ENCODE measurements at regions not wholly inside any gene's neighbourhood (a gene's known extent, or its start where the extent isn't known, plus 50 kb on each side); places are given as distances from the start of the nearest gene placed in this dataset.

- POLR2A ChIA-PET, result no interaction called here
- Histone ChIP-seq H3K9me1 (replicated peaks; ENCODE audit: control insufficient read depth, extremely low read depth, insufficient read depth, low read length) (no peaks in the 10 kb centered on the region), H4K20me1 (replicated peaks; ENCODE audit: control insufficient read depth, extremely low read depth, insufficient read depth, low read length) (no peaks in the 10 kb centered on the region), H3K36me3 (ENCODE audit: control insufficient read depth in 2 of 2, extremely low read depth in 1 of 2, insufficient read depth in 2 of 2, low read length in 2 of 2) (no peaks in the 10 kb centered on the region), H3K9ac (replicated peaks; ENCODE audit: extremely low read depth, insufficient read depth, low read length) (no peak overlapping the region), H3K4me1 (ENCODE audit: control insufficient read depth, extremely low read depth, insufficient read depth, low read length) (no peaks in the 10 kb centered on the region), H3K79me2 (ENCODE audit: control insufficient read depth, insufficient read depth, low read length) (no peaks in the 10 kb centered on the region), H2AFZ (ENCODE audit: low read depth, low read length) (no peak overlapping the region), H3K9me3 (replicated peaks; ENCODE audit: control insufficient read depth, insufficient read depth, low read length) (no peaks in the 10 kb centered on the region), H3K4me2 (ENCODE audit: insufficient read depth, low read length) (no peak overlapping the region), H3K27ac (ENCODE audit: insufficient read depth, low read depth, low read length) (no peak overlapping the region), H3K4me3 (replicated peaks in 1 of 3; ENCODE audit: insufficient read depth in 1 of 3, low read depth in 1 of 3, low read length in 3 of 3) (no peak overlapping the region), H3K27me3 (ENCODE audit: control insufficient read depth in 2 of 2, insufficient read depth in 2 of 2, low read length in 2 of 2) (no peaks in the 10 kb centered on the region)
- TF ChIP-seq JUN (IDR thresholded peaks at IDR 0.05; ENCODE audit: borderline replicate concordance, insufficient read depth, insufficient read length, low read depth) (no peak), MYC (IDR thresholded peaks at IDR 0.05; ENCODE audit: low read depth, low read length) (no peak), CTCF (IDR thresholded peaks at IDR 0.05; ENCODE audit: extremely low read depth in 1 of 2, insufficient read depth in 1 of 2, low read depth in 1 of 2, low read length in 2 of 2) (no peak), MAX (IDR thresholded peaks at IDR 0.05; ENCODE audit: insufficient read depth, insufficient read length) (no peak), POLR2A (IDR thresholded peaks at IDR 0.05; ENCODE audit: low read depth, low read length) (no peak), GATA2 (IDR thresholded peaks at IDR 0.05; ENCODE audit: insufficient read depth, insufficient read length, low read depth, low read length) (no peak), EZH2 (IDR thresholded peaks at IDR 0.05; ENCODE audit: borderline replicate concordance, low read depth, low read length, severe bottlenecking) (no peak), POLR2AphosphoS5 (IDR thresholded peaks at IDR 0.05; ENCODE audit: insufficient read depth, low read depth, low read length) (no peak), FOS (IDR thresholded peaks at IDR 0.05; ENCODE audit: borderline replicate concordance, insufficient read depth, low read length) (no peak)
- no peak for DNase-seq (ENCODE audit: low read depth, low spot score)
- BruUV-seq (replicated peaks), result no TSS peak
- CTCF ChIA-PET, result no interaction called here
- no peak for FAIRE-seq
- intact Hi-C loops (cut with micrococcal nuclease) (no loop called here), dilution Hi-C loops (cut with MboI; ENCODE audit: extremely low pct_ligation_motif_present, low sequenced_read_pairs) (no loop called here)
Measured at GRCh38 chrX:63402106-63402505, 51.0 kb upstream of the SPIN4 start.

Measured in endothelial cell of umbilical vein (primary cell).